CD14-positive monocyte (primary cell): ENCODE measurements at regions not wholly inside any gene's neighbourhood (a gene's known extent, or its start where the extent isn't known, plus 50 kb on each side); places are given as distances from the start of the nearest gene placed in this dataset.

Experiments used
- DNase-seq, 3 donors: peaks; one replicate each; pipeline ENCODE4 v3.0.0-alpha.2; 2011 to 2022
- H2AFZ ChIP-seq: 2 replicates; pipeline ENCODE4 v1.6.0; 2012; ENCODE audit warnings: mild to moderate bottlenecking, low read depth, low read length, inconsistent platforms; ENCODE audit not compliant: insufficient read depth, poor library complexity, severe bottlenecking
- H3K27ac ChIP-seq, 2 donors: 1 replicate in 1 of 2; 2 replicates in 1 of 2; pipeline ENCODE4 v1.5.1; 2012 to 2013; ENCODE audit warnings: low read length in 2 of 2, control low read depth in 1 of 2, inconsistent platforms in 1 of 2, low read depth in 1 of 2, mild to moderate bottlenecking in 1 of 2
- H3K27me3 ChIP-seq, 2 donors: one replicate each; pipeline versions ENCODE4 v1.6.0 to v1.6.1; 2011 to 2013; ENCODE audit warnings: low read length in 2 of 2; ENCODE audit not compliant: control insufficient read depth in 2 of 2, insufficient read depth in 2 of 2
- H3K36me3 ChIP-seq, 2 donors: replicated peaks in 1 of 2; 1 replicate in 1 of 2; 2 replicates in 1 of 2; pipeline versions ENCODE4 v1.5.1 to v1.6.1; 2012 to 2013; ENCODE audit warnings: low read length in 2 of 2, control low read depth in 1 of 2, inconsistent platforms in 1 of 2, mild to moderate bottlenecking in 1 of 2; ENCODE audit not compliant: insufficient read depth in 2 of 2, control insufficient read depth in 1 of 2
- H3K4me1 ChIP-seq, 2 donors: 1 replicate in 1 of 2; 2 replicates in 1 of 2; pipeline versions ENCODE4 v1.5.1 to v1.6.1; 2012 to 2013; ENCODE audit warnings: low read length in 2 of 2, control low read depth in 1 of 2, inconsistent platforms in 1 of 2, mild to moderate bottlenecking in 1 of 2, moderate library complexity in 1 of 2; ENCODE audit not compliant: insufficient read depth in 2 of 2, control insufficient read depth in 1 of 2
- H3K4me2 ChIP-seq: replicated peaks from 2 replicates; pipeline ENCODE3; 2012; ENCODE audit warnings: low read length, moderate library complexity, mild to moderate bottlenecking; ENCODE audit not compliant: poor library complexity, severe bottlenecking; ENCODE audit errors: extremely low read depth
- H3K4me3 ChIP-seq, 3 experiments: fragments of 200-600 bp in 1 of 3; sonication (generic) in 1 of 3; replicated peaks in 1 of 3; 1 replicate in 2 of 3; 2 replicates in 1 of 3; pipeline ENCODE4 v1.5.1; 2011 to 2013; ENCODE audit warnings: low read length in 3 of 3, mild to moderate bottlenecking in 3 of 3, control low read depth in 2 of 3, low read depth in 2 of 3, inconsistent platforms in 1 of 3, moderate library complexity in 1 of 3
- H3K79me2 ChIP-seq: 2 replicates; pipeline ENCODE4 v1.6.0; 2012; ENCODE audit warnings: mild to moderate bottlenecking, control low read depth, inconsistent platforms, low read length, moderate library complexity; ENCODE audit not compliant: insufficient read depth
- H3K9ac ChIP-seq: 2 replicates; pipeline ENCODE4 v1.6.0; 2017; ENCODE audit warnings: low read length, mild to moderate bottlenecking; ENCODE audit not compliant: insufficient read depth, poor library complexity, severe bottlenecking
- H3K9me3 ChIP-seq, 2 donors: replicated peaks in 1 of 2; 1 replicate in 1 of 2; 2 replicates in 1 of 2; pipeline versions ENCODE4 v1.5.1 to v1.6.1; 2012 to 2013; ENCODE audit warnings: low read length in 2 of 2, control low read depth in 1 of 2; ENCODE audit not compliant: control insufficient read depth in 1 of 2, insufficient read depth in 1 of 2
- H4K20me1 ChIP-seq: 2 replicates; pipeline ENCODE4 v1.6.0; 2012; ENCODE audit warnings: mild to moderate bottlenecking, low read length, control low read depth, moderate library complexity; ENCODE audit not compliant: insufficient read depth
- H3K27ac Mint-ChIP-seq, 7 donors: one replicate each; pipeline ENCODE4 v1.8.0; 2020; ENCODE audit warnings: mild to moderate bottlenecking in 7 of 7, mixed read lengths in 7 of 7, moderate library complexity in 6 of 7, inconsistent platforms in 2 of 7
- H3K27me3 Mint-ChIP-seq, 3 donors: one replicate each; pipeline ENCODE4 v1.8.0; 2021 to 2022; ENCODE audit warnings: low read depth in 3 of 3, mild to moderate bottlenecking in 3 of 3, mixed read lengths in 3 of 3, moderate library complexity in 3 of 3, inconsistent platforms in 1 of 3
- H3K36me3 Mint-ChIP-seq, 2 donors: one replicate each; pipeline ENCODE4 v1.8.0; 2020; ENCODE audit warnings: mixed read lengths in 2 of 2, inconsistent platforms in 1 of 2, mild to moderate bottlenecking in 1 of 2
- H3K4me1 Mint-ChIP-seq: one replicate; pipeline ENCODE4 v1.8.0; 2020; ENCODE audit warnings: mild to moderate bottlenecking, mixed read lengths
- H3K4me3 Mint-ChIP-seq, 2 donors: one replicate each; pipeline ENCODE4 v1.8.0; 2020; ENCODE audit warnings: mild to moderate bottlenecking in 2 of 2, mixed read lengths in 2 of 2, moderate library complexity in 1 of 2
- H3K9me3 Mint-ChIP-seq, 7 donors: one replicate each; pipeline ENCODE4 v1.8.0; 2020 to 2022; ENCODE audit warnings: mixed read lengths in 7 of 7, mild to moderate bottlenecking in 6 of 7, moderate library complexity in 6 of 7, inconsistent platforms in 2 of 7
- CTCF ChIP-seq: fragments of 200-600 bp; IDR thresholded peaks from one replicate; pipeline ENCODE4 v1.8.0; 2022; ENCODE audit warnings: antibody characterized with exemption, mild to moderate bottlenecking
- WGBS: methylation state at CpG from one replicate; pipeline ENCODE4 v1.1.5; 2013; ENCODE audit warnings: missing lambda C conversion rate; ENCODE audit not compliant: insufficient coverage; 5-methylcytosine and 5-hydroxymethylcytosine counted together
- intact Hi-C, 2 donors: fragments of 100-400 bp; cut with micrococcal nuclease; formaldehyde crosslinking; loops; one replicate each; pipeline versions ENCODE4 v1.15.0 to v1.15.1; 2023

- no peak for TF ChIP-seq CTCF
Observed at GRCh38 chr10:130333185-130333584, 197.0 kb downstream of the GLRX3 start.

DNA sequence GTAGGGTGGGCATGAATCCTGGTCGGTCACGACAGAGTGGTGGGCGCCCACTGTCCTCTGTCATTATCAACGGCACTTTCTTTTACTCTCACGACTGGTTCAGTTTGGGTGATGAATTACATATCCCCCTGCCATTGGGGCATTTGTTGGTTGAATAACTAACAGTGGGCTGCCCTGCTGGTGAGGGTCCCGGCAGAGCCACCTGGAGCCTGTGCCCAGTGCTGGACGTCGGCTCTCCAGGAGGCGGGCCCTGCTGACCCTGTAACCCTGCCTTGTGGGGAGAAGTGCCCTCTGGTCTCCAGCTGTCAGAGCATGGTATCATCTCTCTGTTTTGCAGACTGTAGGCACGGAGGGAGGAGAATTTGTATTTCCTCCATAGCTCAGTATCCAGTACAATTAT lies 199.1 kb downstream of the GLRX3 start:
- H2AFZ ChIP-seq = no peak overlapping the region
- H3K36me3 ChIP-seq = no peaks in the 10 kb centered on the region
- H3K79me2 ChIP-seq = no peaks in the 10 kb centered on the region
- no peak overlapping the region for H3K4me3 ChIP-seq
- no peaks in the 10 kb centered on the region for H3K36me3 Mint-ChIP-seq
- H4K20me1 ChIP-seq = no peaks in the 10 kb centered on the region
- no peaks in the 10 kb centered on the region for H3K9me3 ChIP-seq
- no peaks in the 10 kb centered on the region for H3K27me3 ChIP-seq
- H3K4me3 Mint-ChIP-seq = no peak overlapping the region
- TF ChIP-seq CTCF = no peak
- DNase-seq = no peak
- no peaks in the 10 kb centered on the region for H3K4me1 ChIP-seq
- WGBS = 96% methylated on average over 4 of the region's 10 CpGs
- no peak overlapping the region for H3K27ac ChIP-seq
- no peaks in the 10 kb centered on the region for H3K9me3 Mint-ChIP-seq
- H3K9ac ChIP-seq = no peak overlapping the region
- no peak overlapping the region for H3K27ac Mint-ChIP-seq
- intact Hi-C loops = no loop called here
- no peak overlapping the region for H3K4me2 ChIP-seq
- H3K27me3 Mint-ChIP-seq = peaks cover 0 to 8% (median 5%) of the 10 kb centered on the region in 3 donors
- no peaks in the 10 kb centered on the region for H3K4me1 Mint-ChIP-seq

More at GRCh38 chr10:130333185-130333584, 197.0 kb downstream of the GLRX3 start:
- no peak overlapping the region for H3K27ac ChIP-seq
- H3K79me2 ChIP-seq = no peaks in the 10 kb centered on the region
- Mint-ChIP-seq H3K4me1 (no peaks in the 10 kb centered on the region), H3K27me3 (peaks cover 0 to 6% (median 3%) of the 10 kb centered on the region in 3 donors), H3K9me3 (peaks cover 0 to under 1% (median 0%) of the 10 kb centered on the region in 7 donors), H3K4me3 (no peak overlapping the region), H3K27ac (no peak overlapping the region), H3K36me3 (no peaks in the 10 kb centered on the region)
- no peaks in the 10 kb centered on the region for H3K36me3 ChIP-seq
- H2AFZ ChIP-seq = no peak overlapping the region
- no peaks in the 10 kb centered on the region for H3K9me3 ChIP-seq
- WGBS = 42% methylated on average over 2 of the region's 2 CpGs
- no peak overlapping the region for H3K4me3 ChIP-seq
- H3K4me1 ChIP-seq = no peaks in the 10 kb centered on the region
- no peak overlapping the region for H3K4me2 ChIP-seq
- H4K20me1 ChIP-seq = no peaks in the 10 kb centered on the region
- intact Hi-C loops = no loop called here
- no peaks in the 10 kb centered on the region for H3K27me3 ChIP-seq
- no peak for DNase-seq
- H3K9ac ChIP-seq = no peak overlapping the region
